GM18909 (cell line): ENCODE measurements at regions not wholly inside any gene's neighbourhood (a gene's known extent, or its start where the extent isn't known, plus 50 kb on each side); places are given as distances from the start of the nearest gene placed in this dataset.

Experiments used
- ATAC-seq: cut with Tn5 transposase; IDR thresholded peaks from one replicate; pipeline ENCODE4 v1.9.1; 2021; ENCODE audit warnings: mild to moderate bottlenecking; ENCODE audit not compliant: unreplicated experiment, poor library complexity

DNA sequence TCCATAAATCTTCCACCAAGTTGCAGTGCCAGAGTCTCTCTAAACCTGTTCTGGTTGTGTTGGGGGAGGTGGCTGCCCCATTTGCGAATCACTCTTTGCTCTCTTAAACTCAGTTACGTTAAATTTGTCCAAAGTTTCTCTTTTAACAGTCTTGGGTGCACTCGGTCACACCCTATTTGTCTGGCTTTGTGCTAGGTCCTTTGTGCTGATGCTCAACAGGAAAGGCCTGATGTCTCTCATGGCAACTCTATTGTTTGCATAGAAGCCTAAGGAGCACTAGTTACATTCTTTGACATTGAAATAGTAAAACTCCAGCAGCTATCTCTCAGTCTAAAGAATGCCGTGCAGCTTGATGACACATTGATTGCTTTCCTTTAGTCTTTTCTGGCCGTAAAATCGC, 105.1 kb downstream of the TRMT11 start:
- no peak for ATAC-seq

DNA sequence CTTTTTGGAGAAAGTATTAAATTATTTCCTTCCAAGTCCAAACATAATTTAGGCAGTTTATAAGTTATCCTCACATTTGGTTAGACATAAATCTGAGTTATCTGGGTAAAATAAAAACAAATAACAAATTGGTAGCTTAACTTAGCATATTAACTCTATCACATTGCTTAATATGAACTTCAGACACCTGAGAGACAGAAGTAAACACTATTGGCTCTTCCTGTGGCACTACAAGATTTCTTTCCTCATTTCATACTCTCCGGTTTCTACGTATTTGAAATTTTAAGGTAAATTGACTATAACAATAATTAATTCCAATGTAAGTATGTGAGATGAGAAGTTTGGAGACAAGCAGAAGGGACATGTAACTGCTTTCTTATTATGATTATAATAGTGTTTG, 106.8 kb downstream of the TRMT11 start:
- ATAC-seq = no peak

DNA sequence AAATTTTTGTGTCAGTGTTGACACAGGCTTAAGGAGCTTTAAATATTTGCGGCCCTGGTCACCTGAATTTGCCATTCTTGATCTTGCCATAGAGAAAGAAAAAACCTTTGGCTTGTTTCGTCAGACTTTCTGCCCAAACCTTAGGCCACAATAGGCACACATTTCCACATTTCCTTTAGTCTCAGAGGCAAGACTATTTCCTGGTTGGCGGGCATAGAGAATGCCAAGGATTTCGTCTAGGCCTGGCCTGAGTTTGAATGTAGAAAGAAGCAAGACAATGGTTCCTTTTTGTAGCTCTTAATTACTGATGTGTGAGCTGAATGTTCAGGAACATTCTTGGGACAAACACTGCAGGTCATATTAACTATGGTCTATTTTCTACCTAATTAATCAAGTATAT, 108.1 kb downstream of the TRMT11 start:
- no peak for ATAC-seq

DNA sequence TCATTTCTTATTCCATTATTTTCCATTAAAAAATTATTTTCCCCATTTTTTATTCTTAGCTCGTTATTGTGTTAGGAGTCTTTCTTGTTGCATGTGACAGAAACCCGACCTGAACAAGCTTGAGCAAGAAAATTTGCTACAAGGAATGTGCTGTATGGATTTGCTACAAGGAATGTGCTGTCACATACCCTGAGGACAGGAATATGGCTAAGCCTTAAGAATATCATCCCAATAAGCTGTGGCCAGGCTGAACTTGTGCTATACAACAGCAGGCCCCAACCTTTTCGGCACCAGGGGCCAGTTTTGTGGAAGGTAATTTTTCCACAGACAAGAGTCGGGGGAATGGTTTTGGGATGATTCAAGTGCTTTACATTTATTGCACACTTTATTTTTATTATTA, 114.0 kb downstream of the TRMT11 start:
- ATAC-seq = no peak

DNA sequence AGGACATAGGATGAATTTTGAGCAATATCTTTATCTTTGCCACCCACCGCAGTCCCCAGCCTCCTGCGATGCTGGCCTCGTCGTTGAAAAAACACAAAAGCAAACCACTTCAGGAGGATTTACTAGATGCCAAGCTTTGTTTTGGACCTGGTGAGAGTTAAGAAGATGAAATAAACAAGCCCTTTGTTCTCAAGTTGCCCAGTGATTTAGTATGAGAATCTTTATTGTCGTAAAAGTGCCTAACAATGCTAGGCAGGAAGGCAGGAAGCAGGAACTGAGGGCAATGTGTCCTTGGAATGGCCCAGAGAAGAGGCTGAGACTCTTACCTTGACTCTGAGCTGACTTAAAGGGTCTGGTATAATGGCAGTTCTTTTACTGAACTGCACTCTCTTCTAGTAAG, 116.0 kb downstream of the TRMT11 start:
- ATAC-seq = no peak

DNA sequence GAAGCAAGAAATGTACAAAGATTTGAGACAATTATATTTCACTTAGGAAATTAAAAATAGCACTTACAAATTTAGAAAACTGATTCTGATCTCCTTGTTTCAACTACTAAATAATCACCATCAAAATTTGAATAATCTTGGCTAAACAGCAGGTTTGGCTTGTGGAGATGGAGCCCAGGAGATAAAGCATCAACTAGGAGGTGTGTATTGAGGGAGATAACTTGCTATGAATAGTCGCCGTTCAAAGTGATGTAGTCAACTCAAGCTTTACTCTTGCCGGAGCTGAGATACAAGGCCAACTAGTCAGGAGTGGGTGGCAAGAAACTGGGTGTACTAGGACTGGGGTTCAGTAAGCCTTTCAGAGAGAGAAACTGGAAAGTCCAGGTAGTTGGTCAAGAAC, 117.7 kb downstream of the TRMT11 start:
- no peak for ATAC-seq

DNA sequence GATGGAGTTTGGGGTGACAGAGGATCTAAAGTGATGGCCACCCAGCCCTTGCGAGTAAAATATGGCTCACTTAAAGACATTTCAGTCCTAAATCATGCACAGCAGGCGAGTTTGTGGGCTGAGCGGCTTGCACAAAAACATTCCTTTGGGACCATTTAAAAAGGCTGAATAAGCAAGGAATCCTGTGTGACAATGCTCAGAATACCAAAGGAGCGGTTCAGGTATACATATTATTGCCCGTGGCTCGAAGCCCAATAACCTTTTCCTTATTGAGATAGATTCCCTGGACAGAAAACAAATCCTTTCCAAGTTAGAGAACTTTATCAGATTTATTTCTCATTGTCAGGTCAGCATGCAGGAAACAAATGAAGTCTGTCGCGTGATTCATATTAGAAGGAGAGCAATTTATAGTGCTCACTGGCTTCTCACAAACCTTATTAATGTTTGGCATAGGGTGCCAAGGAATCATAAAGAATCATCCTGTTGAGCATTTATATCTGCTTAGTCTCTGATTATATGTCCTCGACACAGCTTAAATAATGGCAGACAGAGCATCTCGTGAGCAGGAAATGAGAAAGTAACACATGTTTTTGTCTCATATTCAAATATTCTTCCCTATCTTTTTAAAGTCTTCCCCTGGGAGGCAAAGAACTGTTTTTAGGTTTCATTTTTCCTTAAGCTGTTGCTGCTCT, 121.3 kb downstream of the TRMT11 start:
- ATAC-seq = no peak

DNA sequence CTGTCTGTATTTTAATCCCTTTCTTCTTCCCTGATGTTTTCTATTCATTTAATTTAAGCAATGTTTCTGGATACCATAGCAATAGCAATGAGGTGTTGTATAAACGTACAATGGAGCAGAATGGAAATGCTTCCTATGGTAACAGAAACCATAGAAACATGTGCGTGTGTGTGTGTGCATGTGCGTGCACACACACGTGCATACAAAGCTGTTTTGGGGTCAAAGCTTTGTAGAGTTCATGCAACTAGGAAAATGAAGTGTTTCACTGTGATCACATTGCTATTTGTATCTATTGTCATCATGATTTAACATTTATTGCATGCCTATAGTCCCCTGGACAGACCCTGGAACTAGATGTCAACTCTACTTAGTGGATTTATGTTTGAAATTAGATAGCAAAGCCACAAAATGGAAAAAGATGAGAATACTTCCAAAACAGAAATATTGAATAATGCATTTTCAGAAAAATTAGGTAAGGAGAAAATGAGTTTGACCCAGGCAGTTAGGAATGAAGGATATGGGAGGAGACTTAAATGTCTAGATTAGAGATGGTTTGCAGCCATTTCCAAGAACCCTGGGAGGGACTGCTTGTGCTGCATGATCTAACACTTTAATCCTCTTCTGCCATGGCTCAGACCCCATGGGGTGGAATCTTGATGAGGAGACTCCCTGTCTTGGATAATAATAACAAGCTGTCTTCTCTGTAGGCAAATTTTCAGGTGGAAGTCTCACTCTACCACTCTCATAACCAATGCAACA, 124.4 kb downstream of the TRMT11 start:
- ATAC-seq = no peak

DNA sequence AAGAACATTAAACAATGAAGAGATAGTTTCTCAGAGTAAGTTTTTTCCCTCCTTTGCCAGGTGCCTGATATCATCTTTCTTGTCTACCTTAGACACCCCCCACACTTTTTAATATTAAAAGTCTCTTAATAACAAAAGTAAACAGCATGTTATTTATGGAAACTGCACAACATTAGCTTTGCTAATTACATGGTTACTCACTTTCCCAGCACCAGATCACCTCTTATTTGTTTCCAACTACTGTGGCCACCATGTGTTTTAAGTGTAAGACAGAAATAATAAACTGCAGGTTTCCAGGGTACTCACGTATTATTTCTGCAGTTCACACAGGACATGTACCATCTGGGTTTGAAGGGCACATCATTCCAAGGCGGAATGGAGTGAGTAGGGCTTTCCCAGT, 125.0 kb downstream of the TRMT11 start:
- no peak for ATAC-seq

DNA sequence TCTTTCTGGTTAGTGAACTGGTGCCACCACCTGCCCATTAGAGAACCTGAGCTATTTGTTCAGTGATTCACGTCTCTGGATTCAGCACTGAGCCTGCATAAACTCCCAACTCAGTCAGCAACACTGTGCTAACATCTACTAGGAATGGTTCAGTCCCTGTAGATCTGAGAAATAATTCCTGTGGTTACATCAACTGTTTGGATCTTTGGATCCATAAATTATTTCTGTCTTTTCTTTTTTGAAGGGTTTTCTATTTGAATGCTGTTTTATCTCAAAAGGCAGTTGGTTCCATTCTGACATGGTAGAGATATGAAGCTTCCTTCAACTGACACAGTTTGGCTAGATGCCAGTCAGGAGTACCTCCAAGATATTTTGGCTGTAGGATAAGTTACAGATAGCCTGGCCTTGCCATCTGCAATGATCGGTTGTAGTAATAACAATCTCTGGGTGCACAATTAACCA, 125.9 kb downstream of the TRMT11 start:
- no peak for ATAC-seq

DNA sequence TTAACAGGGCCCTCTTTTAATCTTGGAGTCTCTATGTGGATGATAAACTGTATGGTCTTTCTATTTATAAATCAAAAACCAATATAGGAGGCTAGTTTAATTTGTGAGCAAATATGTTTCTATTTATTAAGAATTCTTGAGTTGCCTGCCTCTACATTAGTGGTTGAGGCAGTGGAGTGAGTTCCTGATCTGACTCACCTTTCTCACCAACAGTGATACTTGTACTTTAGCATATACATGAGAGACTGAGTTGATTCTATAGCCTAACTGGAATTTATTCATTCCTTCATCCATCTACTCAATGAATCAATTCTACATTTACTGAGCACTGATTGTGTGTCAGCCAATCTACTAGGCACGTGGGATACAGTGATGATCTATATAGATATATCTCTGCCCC, 126.9 kb downstream of the TRMT11 start:
- ATAC-seq = peak; percentile 60

DNA sequence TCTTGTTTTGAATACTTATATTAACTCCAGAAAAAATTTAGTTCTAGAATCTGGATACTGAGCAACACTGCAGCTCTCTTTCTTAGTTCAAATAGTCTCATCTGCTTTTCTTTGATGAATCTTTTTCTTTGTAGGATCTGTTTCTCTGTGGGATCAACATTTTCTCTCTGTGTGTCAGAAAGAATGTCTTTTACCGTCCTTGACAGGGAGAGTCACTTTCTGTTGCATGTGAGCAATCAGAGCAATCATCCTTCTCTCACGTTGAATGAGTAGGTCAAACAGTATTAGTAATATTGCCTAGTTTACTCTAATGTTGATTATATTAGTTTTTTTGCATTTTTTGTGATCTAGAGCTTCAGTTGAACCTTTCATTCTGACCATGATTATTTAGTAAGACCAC, 130.9 kb downstream of the TRMT11 start:
- no peak for ATAC-seq

DNA sequence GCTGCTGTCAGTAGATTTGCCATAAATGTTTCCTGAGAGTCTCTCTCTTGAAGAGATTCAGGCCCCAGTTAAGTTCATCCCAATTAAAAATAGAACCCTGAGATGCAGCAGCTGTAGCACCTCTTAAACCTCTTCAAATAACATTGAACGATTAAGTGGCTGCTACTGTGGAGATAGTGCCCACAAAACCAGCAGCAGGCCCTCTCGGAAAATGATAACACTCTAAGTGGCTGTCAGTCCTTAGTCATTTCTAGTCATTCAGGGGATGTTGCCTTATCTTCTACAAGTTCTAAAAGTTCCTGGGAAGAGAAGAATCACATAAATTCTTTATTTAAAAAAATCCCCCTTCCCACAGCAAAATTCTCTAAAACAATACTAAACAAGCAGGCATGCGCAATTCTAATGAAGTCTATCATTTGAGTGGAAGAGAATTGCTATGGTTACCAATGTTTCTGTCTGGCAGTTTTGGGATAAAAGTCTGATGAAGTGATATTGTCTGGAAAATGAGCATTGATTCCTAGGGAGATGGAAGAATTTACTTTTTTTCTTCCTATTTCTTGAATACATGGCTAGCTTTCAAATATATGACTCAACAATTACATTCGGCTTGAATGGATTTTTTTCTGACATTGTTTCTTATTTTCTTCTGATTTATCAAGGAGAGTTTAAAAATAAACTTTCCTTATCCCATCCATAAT, 131.9 kb downstream of the TRMT11 start:
- no peak for ATAC-seq

DNA sequence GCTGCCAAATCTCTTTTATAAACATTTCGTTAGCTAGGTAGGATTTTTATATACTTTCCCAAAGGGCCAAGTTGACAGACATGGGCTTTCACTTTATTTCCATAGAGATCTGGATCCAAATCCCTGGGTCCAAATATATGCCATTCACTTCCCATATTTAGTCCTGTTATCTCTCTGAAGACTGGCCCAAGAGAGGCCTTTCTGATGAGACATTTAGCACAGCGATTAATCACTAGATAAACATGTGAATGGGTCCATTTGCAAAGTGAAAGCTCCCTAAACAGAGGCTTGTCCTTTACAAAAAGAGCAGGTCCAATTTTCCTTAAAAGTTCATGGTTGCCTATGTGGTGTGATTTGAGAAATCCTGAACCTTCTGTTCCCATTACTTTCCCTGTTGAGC, 132.6 kb downstream of the TRMT11 start:
- ATAC-seq = no peak

DNA sequence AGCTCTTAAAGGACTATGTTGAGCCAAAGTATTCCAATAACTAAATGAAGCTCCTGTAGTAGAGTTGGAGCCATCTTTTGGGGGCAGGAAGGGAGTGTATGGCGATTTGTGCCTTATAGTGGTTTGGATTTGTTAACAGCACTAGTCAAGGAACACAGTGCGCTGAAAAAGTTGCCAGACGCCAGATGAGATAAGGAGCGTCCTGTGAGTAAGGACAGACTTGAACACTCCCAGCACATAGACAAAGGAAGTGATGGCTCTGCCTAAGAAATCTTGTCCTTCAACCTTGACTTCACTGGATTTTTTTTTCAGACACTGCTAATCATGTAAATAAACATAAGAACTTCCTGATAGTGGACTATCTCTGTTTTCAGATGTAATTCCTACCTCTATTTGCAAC, 136.9 kb downstream of the TRMT11 start:
- no peak for ATAC-seq

DNA sequence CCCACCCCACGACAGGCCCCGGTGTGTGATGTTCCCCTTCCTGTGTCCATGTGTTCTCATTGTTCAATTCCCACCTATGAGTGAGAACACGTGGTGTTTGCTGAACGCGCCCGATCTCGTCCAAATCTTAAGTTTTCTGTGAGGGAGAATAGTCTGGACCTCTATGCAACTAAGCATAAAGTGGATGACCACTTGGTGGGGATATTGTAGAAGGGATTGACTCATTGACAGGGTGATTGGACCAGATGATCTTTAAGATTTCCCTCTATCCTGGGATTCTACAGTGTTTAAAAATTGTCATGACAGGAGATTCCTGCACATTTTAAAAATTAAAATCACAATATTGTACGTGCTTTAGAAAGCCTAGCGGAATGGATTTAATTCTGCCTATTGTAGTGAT, 141.3 kb downstream of the TRMT11 start:
- no peak for ATAC-seq

DNA sequence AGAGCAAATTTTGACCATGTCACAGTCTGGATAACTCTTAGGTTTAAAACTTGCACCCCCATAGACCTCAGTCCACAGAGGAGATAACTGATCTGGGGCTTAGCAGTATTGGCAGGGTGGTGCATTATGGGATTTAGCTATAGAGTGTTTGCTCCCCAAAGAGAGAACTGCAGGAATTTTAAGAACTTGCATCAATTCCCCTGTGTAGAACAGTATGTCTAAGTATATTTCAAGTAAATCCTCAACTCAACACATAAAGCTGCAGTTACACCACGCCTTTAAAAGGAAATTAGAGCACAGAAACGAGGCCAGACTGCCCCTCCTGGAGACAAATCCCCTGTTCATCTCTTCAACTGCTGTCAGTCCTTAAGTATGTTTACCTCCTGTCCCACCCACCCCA, 144.9 kb downstream of the TRMT11 start:
- no peak for ATAC-seq

DNA sequence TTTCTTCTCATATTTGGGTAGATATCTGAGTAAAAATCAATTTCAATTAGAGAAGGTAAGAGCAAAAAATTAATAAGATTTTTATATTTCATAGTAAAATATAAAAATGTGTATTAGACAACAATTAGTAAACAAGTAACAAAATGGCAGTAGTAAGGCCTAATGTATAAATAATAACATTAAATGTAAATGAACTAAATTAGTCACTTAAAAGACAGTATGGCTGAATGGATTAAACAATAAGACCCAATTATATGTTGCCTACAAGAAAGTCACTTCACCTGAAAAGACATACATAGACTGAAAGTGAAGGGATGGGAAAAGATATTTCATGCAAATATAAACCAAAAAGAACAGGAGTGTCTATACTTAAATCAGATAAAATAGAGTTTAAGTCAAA, 147.6 kb downstream of the TRMT11 start:
- no peak for ATAC-seq

DNA sequence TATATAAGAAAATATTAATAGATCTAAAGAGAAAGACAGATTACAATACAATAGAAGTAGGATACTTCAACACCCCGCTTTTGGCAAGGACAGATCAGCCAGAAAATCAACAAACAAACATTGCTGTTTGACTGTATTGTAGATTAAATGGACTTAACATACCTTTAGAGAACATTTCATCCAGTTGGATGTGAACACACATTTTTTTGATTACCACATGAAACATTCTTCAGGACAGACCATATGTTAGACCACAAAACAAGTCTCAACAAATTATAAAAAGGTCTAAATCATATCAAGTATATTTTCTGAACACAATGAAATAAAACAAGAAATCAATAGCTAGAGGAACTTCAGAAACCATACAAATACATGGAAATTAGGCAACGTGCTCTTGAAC, 148.2 kb downstream of the TRMT11 start:
- no peak for ATAC-seq

DNA sequence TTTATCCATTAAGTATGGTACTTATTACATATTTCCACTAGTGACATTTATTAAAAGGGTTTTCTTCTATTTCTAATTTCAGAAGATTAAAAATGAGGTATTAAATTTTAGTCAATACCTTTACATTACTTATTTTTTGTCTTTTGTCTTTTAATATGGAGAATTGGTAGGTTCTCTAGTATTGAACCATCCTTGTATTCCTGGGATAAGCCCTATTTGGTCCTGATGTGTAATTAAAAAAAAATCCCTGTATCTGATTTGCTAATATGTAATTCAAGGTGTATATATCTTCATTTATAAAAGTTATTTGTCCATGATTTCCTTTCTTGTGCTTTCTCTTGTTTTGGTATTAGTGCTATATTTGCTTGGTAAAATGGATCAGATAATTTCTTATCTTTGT, 153.7 kb downstream of the TRMT11 start:
- no peak for ATAC-seq

DNA sequence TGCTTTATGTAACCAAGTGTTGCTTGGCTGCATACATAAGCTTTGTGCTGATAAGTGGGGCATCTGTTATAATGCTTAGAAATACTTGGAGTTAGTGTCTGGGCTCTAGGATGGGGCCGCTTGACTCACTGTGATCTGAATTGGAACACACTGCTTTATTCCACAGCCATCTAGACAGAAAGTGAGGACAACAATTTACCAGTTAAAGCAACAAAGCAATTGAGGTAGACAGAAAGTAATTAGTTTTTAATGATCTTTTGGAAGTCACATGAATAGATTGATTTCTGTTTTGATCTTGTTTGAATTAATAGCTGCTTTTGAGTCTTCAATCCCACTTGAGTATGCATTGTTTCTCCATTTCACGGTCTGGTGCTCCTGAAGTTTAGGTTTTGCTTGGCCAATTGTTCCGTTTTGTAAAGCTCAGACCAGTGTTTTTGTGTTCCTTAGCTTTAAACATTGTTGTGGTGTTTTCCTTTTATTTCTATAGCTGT, 157.5 kb downstream of the TRMT11 start:
- ATAC-seq = no peak
